IMR-90 (cell line): ENCODE measurements at regions not wholly inside any gene's neighbourhood (a gene's known extent, or its start where the extent isn't known, plus 50 kb on each side); places are given as distances from the start of the nearest gene placed in this dataset.

ENCODE experiments used
- CEBPB ChIP-seq: IDR thresholded peaks from 2 replicates; pipeline ENCODE4 v1.6.1; 2012; ENCODE audit warnings: low read depth, low read length, improper control_type of control experiment
- CTCF ChIP-seq: conservative IDR thresholded peaks from 2 replicates; pipeline ENCODE4 v1.5.1; 2012; ENCODE audit warnings: mild to moderate bottlenecking, low read depth, low read length, improper control_type of control experiment
- ELK1 ChIP-seq: fragments of 150-350 bp; IDR thresholded peaks from 2 replicates; pipeline ENCODE4 v1.6.1; 2016; ENCODE audit warnings: low read depth, mild to moderate bottlenecking, low read length, moderate library complexity, borderline replicate concordance
- FOS ChIP-seq: fragments of 150-350 bp; IDR thresholded peaks from 2 replicates; pipeline ENCODE4 v1.6.1; 2016; ENCODE audit warnings: low read depth, low read length
- POLR2A ChIP-seq: IDR thresholded peaks from 2 replicates; pipeline ENCODE4 v1.6.1; 2012; ENCODE audit warnings: mild to moderate bottlenecking, low read depth, low read length
- RAD21 ChIP-seq: IDR thresholded peaks from 2 replicates; pipeline ENCODE4 v1.6.1; 2012; ENCODE audit warnings: low read length, improper control_type of control experiment
- RCOR1 ChIP-seq: IDR thresholded peaks from 2 replicates; pipeline ENCODE4 v1.6.1; 2012; ENCODE audit warnings: mild to moderate bottlenecking, low read length, improper control_type of control experiment; ENCODE audit not compliant: insufficient replicate concordance
- USF2 ChIP-seq: fragments of 150-350 bp; IDR thresholded peaks from 2 replicates; pipeline ENCODE4 v1.6.1; 2017; ENCODE audit warnings: mild to moderate bottlenecking, antibody characterized with exemption, low read length, low read depth

GRCh38 chr5:164355267-164355830 lies 849.9 kb downstream of the MAT2B start:
- TF ChIP-seq CEBPB: no peak
- TF ChIP-seq CTCF: no peak
- no peak for TF ChIP-seq POLR2A
- no peak for TF ChIP-seq RAD21
- TF ChIP-seq FOS: no peak
- no peak for TF ChIP-seq ELK1
- TF ChIP-seq RCOR1: no peak
- TF ChIP-seq USF2: no peak
